GM18507 (cell line): ENCODE measurements at regions not wholly inside any gene's neighbourhood (a gene's known extent, or its start where the extent isn't known, plus 50 kb on each side); places are given as distances from the start of the nearest gene placed in this dataset.
"Not testable (repeated sequence)": the region's sequence is repeated elsewhere in the genome, so short reads cannot be mapped to it uniquely, and the experiment has no call there.

Experiments
- DNase-seq: peaks from one replicate; pipeline ENCODE4 v3.0.0; 2011; ENCODE audit warnings: low read depth; ENCODE audit not compliant: insufficient read length; ENCODE audit errors: extremely low spot score
- FAIRE-seq: peaks from 2 replicates; lab custom pipeline; 2011; peaks lifted over from hg19 to GRCh38; lab: Jason Lieb, UNC

- DNase-seq, result no peak
- no peak for FAIRE-seq
Measured at GRCh38 chr4:144799486-144799885, 153.5 kb downstream of the HHIP start.

DNA sequence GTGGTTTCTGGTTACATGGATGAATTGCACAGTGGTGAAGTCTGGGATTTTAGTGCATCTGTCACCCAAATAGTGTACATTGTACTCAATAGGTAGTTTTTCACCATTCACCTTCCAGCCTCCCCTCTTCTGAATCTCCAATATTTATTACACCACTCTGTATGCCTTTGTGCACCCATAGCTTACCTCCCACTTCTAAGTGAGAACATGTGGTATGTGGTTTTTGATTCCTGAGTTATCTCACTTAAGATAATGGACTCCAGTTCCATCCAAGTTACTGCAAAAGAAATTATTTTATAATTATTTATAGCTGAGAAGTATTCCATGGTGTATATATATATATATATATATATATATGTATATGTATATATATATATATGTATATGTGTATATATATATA, 155.8 kb downstream of the HHIP start:
- DNase-seq (no peak), FAIRE-seq (no peak)

GRCh38 chr4:144808034-144808433, 162.1 kb downstream of the HHIP start:
- DNase-seq, result no peak
- FAIRE-seq, result no peak

DNA sequence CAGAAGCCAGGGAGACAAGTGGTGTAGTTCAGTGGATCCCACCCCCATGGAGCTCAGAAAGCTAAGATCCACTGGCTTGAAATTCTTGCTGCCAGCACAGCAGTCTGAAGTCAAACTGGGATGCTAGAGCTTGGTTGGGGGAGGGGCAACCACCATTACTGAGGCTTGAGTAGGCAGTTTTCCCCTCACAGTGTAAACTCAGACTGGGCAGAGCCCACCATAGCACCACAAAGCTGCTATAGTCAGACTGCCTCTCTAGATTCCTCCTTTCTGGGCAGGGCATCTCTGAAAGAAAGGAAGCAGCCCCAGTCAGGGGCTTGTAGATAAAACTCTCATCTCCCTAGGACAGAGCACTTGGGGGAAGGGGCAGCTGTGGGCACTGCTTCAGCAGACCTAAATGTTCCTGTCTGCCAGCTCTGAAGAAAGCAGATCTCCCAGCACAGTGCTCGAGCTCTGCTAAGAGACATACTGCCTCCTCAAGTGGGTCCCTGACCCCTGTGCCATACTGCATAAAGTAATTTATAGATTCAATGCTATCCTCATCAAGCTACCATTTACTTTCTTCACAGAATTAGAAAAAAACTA, 163.2 kb downstream of the HHIP start:
- DNase-seq (no peak), FAIRE-seq (no peak)

GRCh38 chr4:144816668-144817067, 170.7 kb downstream of the HHIP start:
- no peak for DNase-seq
- no peak for FAIRE-seq

DNA sequence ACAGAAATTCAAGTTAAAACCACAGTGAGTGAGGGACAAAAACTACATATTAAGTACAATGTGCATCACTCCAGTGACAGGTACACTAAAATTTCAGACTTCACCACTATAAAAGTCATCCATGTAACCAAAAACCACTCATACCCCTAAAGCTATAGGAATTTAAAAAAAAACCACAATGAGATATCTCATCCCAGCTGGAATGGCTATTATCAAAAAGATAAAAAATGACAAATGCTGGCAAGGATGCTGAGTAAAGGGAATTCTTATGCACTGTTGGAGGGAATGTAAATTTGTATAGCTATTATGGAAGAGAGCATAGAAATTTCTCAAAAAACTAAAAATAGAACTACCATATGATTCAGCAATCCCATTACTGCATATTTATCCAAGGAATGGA, 171.1 kb downstream of the HHIP start:
- no peak for DNase-seq
- FAIRE-seq, result no peak

GRCh38 chr4:144818136-144818535, 172.2 kb downstream of the HHIP start:
- FAIRE-seq, result no peak
- DNase-seq, result no peak

GRCh38 chr4:144819591-144819990, 173.6 kb downstream of the HHIP start:
- FAIRE-seq (no peak), DNase-seq (no peak)

GRCh38 chr4:144820011-144820727, 174.2 kb downstream of the HHIP start:
- no peak for DNase-seq
- no peak for FAIRE-seq

DNA sequence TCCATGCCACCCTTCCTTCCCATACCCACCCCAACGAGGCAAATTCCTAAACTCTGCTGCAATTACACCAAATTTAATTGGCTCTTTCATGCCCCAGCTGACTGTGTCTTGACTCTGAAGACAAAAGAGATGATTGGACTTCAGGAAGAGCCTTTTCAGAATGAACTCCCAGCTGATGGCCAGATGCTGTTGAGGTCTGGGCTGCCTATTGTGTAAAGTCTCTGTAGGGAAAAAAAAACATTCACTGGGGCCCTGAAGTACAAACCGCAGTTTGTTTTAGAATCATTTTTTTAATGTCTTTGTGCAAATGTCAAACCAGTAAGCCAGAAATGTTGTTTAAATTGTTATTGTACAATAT, 174.8 kb downstream of the HHIP start:
- DNase-seq (no peak), FAIRE-seq (no peak)

GRCh38 chr4:144831971-144832370, 186.0 kb downstream of the HHIP start:
- DNase-seq (no peak), FAIRE-seq (no peak)

DNA sequence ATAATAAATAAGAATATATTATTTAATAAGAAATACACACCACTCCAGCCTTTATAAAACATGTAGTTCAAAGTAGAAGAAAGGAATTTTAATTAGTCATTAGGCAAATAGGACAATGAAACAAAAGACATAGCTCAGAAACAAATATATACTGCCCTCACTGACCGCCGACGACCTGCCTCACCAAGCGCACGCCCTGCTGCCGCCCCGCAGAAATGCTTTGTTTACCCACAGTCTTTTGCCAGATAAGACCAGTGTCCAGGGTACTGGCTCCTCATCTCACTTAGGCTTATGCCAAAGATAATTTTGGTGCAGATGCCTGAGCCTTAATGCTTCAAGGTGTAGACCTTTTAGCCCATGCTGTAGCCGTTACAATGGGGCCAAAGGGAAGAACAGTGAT, 199.5 kb downstream of the HHIP start:
- no peak for FAIRE-seq

GRCh38 chr4:144851948-144852347, 206.0 kb downstream of the HHIP start:
- no peak for FAIRE-seq
- no peak for DNase-seq

More for the DNA sequence above, 199.5 kb downstream of the HHIP start:
- no peak for DNase-seq

DNA sequence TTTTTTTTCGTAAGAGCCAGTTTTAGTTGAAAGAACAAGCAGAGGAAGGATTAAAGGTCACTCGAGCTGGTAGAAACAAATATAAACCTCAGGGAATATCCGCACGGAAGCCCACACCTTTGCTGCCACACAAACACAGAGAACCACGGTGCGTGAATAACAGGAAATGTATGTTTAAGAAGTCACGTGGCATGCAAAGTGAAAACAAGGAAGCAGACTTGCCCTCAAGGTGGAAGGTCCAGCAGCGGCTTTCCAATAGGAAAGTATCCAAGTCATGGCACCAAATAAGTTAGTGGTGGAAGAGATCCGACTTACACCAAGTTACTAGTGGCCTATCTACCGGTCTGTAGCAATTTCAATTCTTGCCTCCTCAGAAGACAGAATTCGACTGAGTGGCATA, 215.5 kb downstream of the HHIP start:
- FAIRE-seq, result no peak
- no peak for DNase-seq

DNA sequence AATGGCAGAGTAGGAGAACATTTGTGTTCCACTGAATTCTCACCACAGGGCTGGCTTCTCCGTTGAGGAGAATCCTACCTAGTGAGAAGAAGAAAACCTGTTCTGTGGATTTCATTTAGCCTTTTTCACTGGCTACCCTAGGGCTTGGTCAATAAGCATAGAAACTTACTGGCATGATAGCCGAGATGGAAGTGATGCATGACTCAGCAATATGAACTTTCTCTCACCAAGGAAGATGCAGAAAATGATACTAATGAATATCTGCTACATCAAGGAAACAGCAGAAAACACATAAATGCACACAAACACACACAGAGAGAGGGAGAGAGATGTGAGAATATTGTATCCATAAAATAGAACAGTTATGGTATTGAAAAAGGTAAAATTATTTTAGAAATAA, 216.3 kb downstream of the HHIP start:
- DNase-seq (no peak), FAIRE-seq (no peak)

DNA sequence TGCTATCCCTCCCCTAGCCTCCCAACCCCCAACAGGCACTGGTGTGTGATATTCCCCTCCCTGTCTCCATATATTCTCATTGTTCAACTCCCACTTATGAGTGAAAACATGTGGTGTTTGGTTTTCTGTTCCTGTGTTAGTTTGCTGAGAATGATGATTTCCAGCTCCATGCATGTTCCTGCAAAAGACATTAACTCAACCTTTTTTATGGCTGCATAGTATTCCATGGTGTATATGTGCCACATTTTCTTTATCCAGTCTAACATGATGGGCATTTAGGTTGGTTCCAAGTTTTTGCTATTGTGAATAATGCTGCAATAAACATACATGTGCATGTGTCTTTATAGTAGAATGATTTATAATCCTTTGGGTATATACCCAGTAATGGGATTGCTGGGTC, 218.9 kb downstream of the HHIP start:
- FAIRE-seq, result not testable (repeated sequence)

GRCh38 chr4:144868309-144868708, 222.4 kb downstream of the HHIP start:
- no peak for FAIRE-seq
- no peak for DNase-seq

More for the DNA sequence above, 218.9 kb downstream of the HHIP start:
- not testable (repeated sequence) for DNase-seq

DNA sequence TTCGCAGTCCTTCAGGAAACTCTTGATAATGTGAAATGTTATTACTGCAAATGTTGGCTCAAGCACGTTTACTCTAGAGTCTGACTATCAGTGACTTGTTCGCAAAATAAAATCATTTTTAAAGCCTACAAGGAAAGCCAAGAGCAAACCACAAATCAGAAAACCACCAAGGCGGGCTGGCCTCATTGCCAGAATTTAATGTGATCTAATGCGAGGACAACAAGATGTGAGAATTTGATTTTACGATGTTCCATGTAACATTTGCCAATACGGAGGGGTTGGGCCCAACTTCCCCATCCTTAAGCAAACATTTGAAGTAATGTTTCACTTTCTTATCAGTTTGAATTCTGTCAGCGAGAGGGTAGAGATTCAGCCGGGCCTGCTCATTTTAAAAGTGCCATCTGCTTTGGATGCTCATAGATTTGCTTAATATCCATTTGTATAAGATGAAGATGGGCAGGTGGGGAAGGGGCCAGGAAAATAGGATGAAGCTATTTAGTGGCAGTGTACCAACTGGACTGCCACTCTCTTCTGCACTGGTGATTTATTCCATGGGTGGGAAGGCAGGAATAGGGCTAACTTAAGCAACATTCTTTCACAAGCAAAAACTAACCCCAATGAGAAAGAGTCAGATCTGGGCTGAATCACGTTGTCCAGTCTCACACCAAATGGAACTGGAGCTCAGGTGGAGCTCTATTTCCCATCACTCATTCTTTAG, 225.3 kb downstream of the ANAPC10 start:
- FAIRE-seq, result no peak
- no peak for DNase-seq

GRCh38 chr4:144873226-144873990, 224.6 kb downstream of the ANAPC10 start:
- FAIRE-seq, result no peak

GRCh38 chr4:144894573-144894972, 203.4 kb downstream of the ANAPC10 start:
- DNase-seq (no peak), FAIRE-seq (no peak)

More at GRCh38 chr4:144873226-144873990, 224.6 kb downstream of the ANAPC10 start:
- no peak for DNase-seq
